HCT116 (cell line): ENCODE measurements at regions not wholly inside any gene's neighbourhood (a gene's known extent, or its start where the extent isn't known, plus 50 kb on each side); places are given as distances from the start of the nearest gene placed in this dataset.

Source experiments
- ATAC-seq: fragments of 200-7000 bp; cut with Tn5 transposase; 2 replicates; pipeline ENCODE4 v1.9.1; 2020; ENCODE audit warnings: mild to moderate bottlenecking, moderate library complexity
- BruUV-seq: library from RNA; stranded (reverse); fragments of 400-500 nt; replicated peaks from 2 replicates; lab custom pipeline; 2021; lab: Mats Ljungman, UMichigan
- CTCF ChIA-PET: fragments of 300-600 bp; sonication (Branson Sonifier 250); formaldehyde crosslinking; loops from one replicate; lab custom pipeline; 2021; ENCODE audit warnings: antibody characterized with exemption; lab: Charles Lee
- POLR2A ChIA-PET: fragments of 300-600, 350-600 bp; sonication (Branson Sonifier 250); formaldehyde crosslinking; loops from one replicate; lab custom pipeline; 2021; ENCODE audit warnings: antibody characterized with exemption; lab: Charles Lee
- RAD21 ChIA-PET, 2 experiments: fragments of 300-600 bp; sonication (Branson Sonifier 250); formaldehyde crosslinking; loops; one replicate each; lab custom pipeline; 2023; ENCODE audit warnings: low total read pairs in 2 of 2; ENCODE audit not compliant: uncharacterized antibody in 2 of 2, unreplicated experiment in 2 of 2, low non-redundant PET in 1 of 2; lab: Charles Lee
- DNase-seq: peaks from one replicate; pipeline ENCODE4 v3.0.0-alpha.2; 2010; ENCODE audit warnings: low read depth, low spot score
- H2AFZ ChIP-seq: fragments of 200-600 bp; shearing (Covaris generic), sonication (generic); 2 replicates; pipeline ENCODE4 v1.6.1; 2017; ENCODE audit warnings: low read depth, mixed run types, mixed read lengths, antibody characterized with exemption, low read length; ENCODE audit not compliant: poor library complexity, severe bottlenecking
- H3K27ac ChIP-seq: 2 replicates; pipeline ENCODE4 v1.5.1; 2012; ENCODE audit warnings: low read depth, low read length
- H3K27me3 ChIP-seq: fragments of 200-600 bp; sonication (generic); 2 replicates; pipeline ENCODE4 v1.6.1; 2016; ENCODE audit warnings: mixed run types, low read length, mixed read lengths; ENCODE audit not compliant: insufficient read depth
- H3K36me3 ChIP-seq, 2 experiments: fragments of 200-500 bp in 1 of 2; fragments of 200-600 bp in 1 of 2; sonication (Bioruptor generic) in 1 of 2; sonication (generic) in 1 of 2; 2 replicates each; pipeline versions ENCODE4 v1.5.1 to v1.6.1; 2014 to 2016; ENCODE audit warnings: low read length in 2 of 2, inconsistent platforms in 1 of 2, mixed read lengths in 1 of 2, mixed run types in 1 of 2; ENCODE audit not compliant: insufficient read depth in 2 of 2, control insufficient read depth in 1 of 2
- H3K4me1 ChIP-seq, 2 experiments: fragments of 200-600 bp in 1 of 2; sonication (generic) in 1 of 2; 2 replicates each; pipeline versions ENCODE4 v1.5.1 to v1.6.1; 2012 to 2017; ENCODE audit warnings: low read length in 2 of 2, inconsistent platforms in 1 of 2, mild to moderate bottlenecking in 1 of 2, mixed read lengths in 1 of 2, mixed run types in 1 of 2, moderate library complexity in 1 of 2; ENCODE audit not compliant: insufficient read depth in 2 of 2, control insufficient read depth in 1 of 2
- H3K4me2 ChIP-seq: fragments of 200-600 bp; sonication (generic); 2 replicates; pipeline ENCODE4 v1.6.1; 2017; ENCODE audit warnings: mixed run types, low read length, mixed read lengths
- H3K4me3 ChIP-seq, 2 experiments: fragments of 200-600 bp in 1 of 2; sonication (generic) in 1 of 2; replicated peaks in 1 of 2; 2 replicates each; pipeline ENCODE4 v1.5.1; 2011 to 2016; ENCODE audit warnings: low read length in 2 of 2, control low read depth in 1 of 2, low read depth in 1 of 2, mild to moderate bottlenecking in 1 of 2, mixed read lengths in 1 of 2, mixed run types in 1 of 2
- H3K79me2 ChIP-seq: fragments of 200-600 bp; sonication (generic); 2 replicates; pipeline ENCODE4 v1.6.1; 2017; ENCODE audit warnings: mild to moderate bottlenecking, mixed run types, low read length, moderate library complexity, mixed read lengths; ENCODE audit not compliant: insufficient read depth
- H3K9ac ChIP-seq: fragments of 200-600 bp; sonication (generic); 2 replicates; pipeline ENCODE4 v1.6.1; 2016; ENCODE audit warnings: low read length, mixed read lengths
- H3K9me2 ChIP-seq: fragments of 200-600 bp; sonication (generic), shearing (Covaris generic); 2 replicates; pipeline ENCODE4 v1.6.1; 2017; ENCODE audit warnings: mixed run types, mild to moderate bottlenecking, moderate library complexity; ENCODE audit not compliant: insufficient read depth
- H3K9me3 ChIP-seq, 2 experiments: fragments of 200-500 bp in 1 of 2; fragments of 200-600 bp in 1 of 2; sonication (Bioruptor generic) in 1 of 2; sonication (generic) in 1 of 2; 2 replicates each; pipeline ENCODE4 v1.6.1; 2014 to 2017; ENCODE audit warnings: low read length in 2 of 2, mixed read lengths in 2 of 2, inconsistent platforms in 1 of 2, low read depth in 1 of 2, mild to moderate bottlenecking in 1 of 2, mixed run types in 1 of 2, moderate library complexity in 1 of 2; ENCODE audit not compliant: control insufficient read depth in 1 of 2, insufficient read depth in 1 of 2
- H4K20me1 ChIP-seq: fragments of 200-600 bp; sonication (generic), shearing (Covaris generic); 2 replicates; pipeline ENCODE4 v1.6.1; 2017; ENCODE audit warnings: mixed run types, mild to moderate bottlenecking, moderate library complexity; ENCODE audit not compliant: insufficient read depth
- ATF3 ChIP-seq: IDR thresholded peaks from 2 replicates; pipeline ENCODE4 v1.6.1; 2012
- CEBPB ChIP-seq: IDR thresholded peaks from 2 replicates; pipeline ENCODE4 v1.6.1; 2012; ENCODE audit warnings: low read depth
- CTCF ChIP-seq, 3 experiments: fragments of 200-600 bp in 1 of 3; sonication (generic) in 1 of 3; IDR thresholded peaks in 2 of 3; conservative IDR thresholded peaks in 1 of 3; 2 replicates each; pipeline ENCODE4 v1.5.1; 2012 to 2017; ENCODE audit warnings: low read depth in 2 of 3, low read length in 2 of 3, antibody characterized with exemption in 1 of 3, borderline replicate concordance in 1 of 3, control low read depth in 1 of 3, mild to moderate bottlenecking in 1 of 3, mixed read lengths in 1 of 3, mixed run types in 1 of 3, moderate library complexity in 1 of 3; ENCODE audit not compliant: insufficient read depth in 1 of 3
- EGR1 ChIP-seq: IDR thresholded peaks from 2 replicates; pipeline ENCODE4 v1.6.1; 2012; ENCODE audit warnings: low read depth
- ELF1 ChIP-seq: IDR thresholded peaks from 2 replicates; pipeline ENCODE4 v1.6.1; 2012; ENCODE audit warnings: low read depth, borderline replicate concordance
- EZH2 ChIP-seq: fragments of 200-600 bp; sonication (generic); IDR thresholded peaks from 2 replicates; pipeline ENCODE4 v1.6.1; 2017; ENCODE audit warnings: antibody characterized with exemption, mixed run types
- EZH2phosphoT487 ChIP-seq: fragments of 200-600 bp; IDR thresholded peaks from 2 replicates; pipeline ENCODE4 v1.6.1; 2018; ENCODE audit warnings: antibody characterized with exemption, borderline replicate concordance
- FOSL1 ChIP-seq: IDR thresholded peaks from 2 replicates; pipeline ENCODE4 v1.6.1; 2012; ENCODE audit warnings: low read depth
- POLR2A ChIP-seq: IDR thresholded peaks from 2 replicates; pipeline ENCODE4 v1.7.0; 2011; ENCODE audit warnings: borderline replicate concordance; ENCODE audit not compliant: insufficient read depth, insufficient read length; ENCODE audit errors: extremely low read depth
- POLR2AphosphoS5 ChIP-seq: IDR thresholded peaks from 2 replicates; pipeline ENCODE4 v1.6.1; 2011; ENCODE audit warnings: mild to moderate bottlenecking, low read depth, low read length, moderate library complexity
- RAD21 ChIP-seq: IDR thresholded peaks from 2 replicates; pipeline ENCODE4 v1.6.1; 2012; ENCODE audit warnings: low read depth, mild to moderate bottlenecking
- SP1 ChIP-seq: IDR thresholded peaks from 2 replicates; pipeline ENCODE4 v1.6.1; 2012; ENCODE audit warnings: low read depth
- TCF7L2 ChIP-seq: IDR thresholded peaks from 2 replicates; pipeline ENCODE4 v1.7.0; 2011; ENCODE audit warnings: borderline replicate concordance, inconsistent platforms; ENCODE audit not compliant: insufficient read depth, insufficient read length; ENCODE audit errors: extremely low read depth
- YY1 ChIP-seq: IDR thresholded peaks from 2 replicates; pipeline ENCODE4 v1.6.1; 2011; ENCODE audit warnings: low read length, low read depth, moderate library complexity, mild to moderate bottlenecking; ENCODE audit not compliant: insufficient replicate concordance; ENCODE audit errors: extremely low read depth
- ZFX ChIP-seq: fragments of 450-650 bp; IDR thresholded peaks from 2 replicates; pipeline ENCODE4 v1.6.1; 2017
- intact Hi-C: fragments of 100-400 bp; cut with micrococcal nuclease; formaldehyde crosslinking; loops from 2 replicates; pipeline ENCODE4 v1.10.0; 2022
- TF ChIP-seq, protein P1 (sequence below): IDR thresholded peaks from 2 replicates; pipeline ENCODE4 v1.6.1; 2011; ENCODE audit warnings: mild to moderate bottlenecking, low read length, moderate library complexity; ENCODE audit not compliant: insufficient replicate concordance; ENCODE audit errors: extremely low read depth
- TF ChIP-seq, protein P2 (sequence below): IDR thresholded peaks from 2 replicates; pipeline ENCODE4 v1.6.1; 2012

GRCh38 chr6:16903470-16903869, 142.2 kb upstream of the ATXN1 start:
- ChIA-PET POLR2A (no interaction called here), RAD21 (no interaction called here), CTCF (no interaction called here)
- H3K4me2 ChIP-seq = no peak overlapping the region
- intact Hi-C loops = no loop called here
- no peaks in the 10 kb centered on the region for H3K79me2 ChIP-seq
- no peak overlapping the region for H3K27ac ChIP-seq
- DNase-seq = no peak
- H3K4me1 ChIP-seq = no peaks in the 10 kb centered on the region
- H4K20me1 ChIP-seq = no peaks in the 10 kb centered on the region
- H3K9me2 ChIP-seq = 0 out of 2 replicates have a peak, but pooled peaks cover 4% of the 10 kb centered on the region
- ATAC-seq = no peak
- H3K9me3 ChIP-seq = no peaks in the 10 kb centered on the region
- no peak overlapping the region for H2AFZ ChIP-seq
- H3K9ac ChIP-seq = no peak overlapping the region
- TF ChIP-seq CEBPB (no peak), CTCF (IDR thresholded peaks at IDR 0.05 in 2 of 3, conservative IDR thresholded peaks at IDR 0.05 in 1 of 3; ENCODE audit: borderline replicate concordance in 1 of 3, insufficient read depth in 1 of 3, low read depth in 2 of 3, low read length in 2 of 3) (no peak), SP1 (no peak), EGR1 (no peak), TCF7L2 (no peak), YY1 (no peak), POLR2AphosphoS5 (no peak), ATF3 (no peak), RAD21 (no peak), EZH2 (no peak), POLR2A (no peak), ZFX (no peak), ELF1 (no peak), EZH2phosphoT487 (no peak), FOSL1 (no peak)
- TF ChIP-seq, protein P1, sequence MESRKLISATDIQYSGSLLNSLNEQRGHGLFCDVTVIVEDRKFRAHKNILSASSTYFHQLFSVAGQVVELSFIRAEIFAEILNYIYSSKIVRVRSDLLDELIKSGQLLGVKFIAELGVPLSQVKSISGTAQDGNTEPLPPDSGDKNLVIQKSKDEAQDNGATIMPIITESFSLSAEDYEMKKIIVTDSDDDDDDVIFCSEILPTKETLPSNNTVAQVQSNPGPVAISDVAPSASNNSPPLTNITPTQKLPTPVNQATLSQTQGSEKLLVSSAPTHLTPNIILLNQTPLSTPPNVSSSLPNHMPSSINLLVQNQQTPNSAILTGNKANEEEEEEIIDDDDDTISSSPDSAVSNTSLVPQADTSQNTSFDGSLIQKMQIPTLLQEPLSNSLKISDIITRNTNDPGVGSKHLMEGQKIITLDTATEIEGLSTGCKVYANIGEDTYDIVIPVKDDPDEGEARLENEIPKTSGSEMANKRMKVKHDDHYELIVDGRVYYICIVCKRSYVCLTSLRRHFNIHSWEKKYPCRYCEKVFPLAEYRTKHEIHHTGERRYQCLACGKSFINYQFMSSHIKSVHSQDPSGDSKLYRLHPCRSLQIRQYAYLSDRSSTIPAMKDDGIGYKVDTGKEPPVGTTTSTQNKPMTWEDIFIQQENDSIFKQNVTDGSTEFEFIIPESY = no peak
- TF ChIP-seq, protein P2, sequence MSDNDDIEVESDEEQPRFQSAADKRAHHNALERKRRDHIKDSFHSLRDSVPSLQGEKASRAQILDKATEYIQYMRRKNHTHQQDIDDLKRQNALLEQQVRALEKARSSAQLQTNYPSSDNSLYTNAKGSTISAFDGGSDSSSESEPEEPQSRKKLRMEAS = no peak
- H3K27me3 ChIP-seq = no peaks in the 10 kb centered on the region
- BruUV-seq = no TSS peak
- no peaks in the 10 kb centered on the region for H3K36me3 ChIP-seq
- no peak overlapping the region for H3K4me3 ChIP-seq
